ENCODE measurements at regions not wholly inside any gene's neighbourhood (a gene's known extent, or its start where the extent isn't known, plus 50 kb on each side); places are given as distances from the start of the nearest gene placed in this dataset.

DNA sequence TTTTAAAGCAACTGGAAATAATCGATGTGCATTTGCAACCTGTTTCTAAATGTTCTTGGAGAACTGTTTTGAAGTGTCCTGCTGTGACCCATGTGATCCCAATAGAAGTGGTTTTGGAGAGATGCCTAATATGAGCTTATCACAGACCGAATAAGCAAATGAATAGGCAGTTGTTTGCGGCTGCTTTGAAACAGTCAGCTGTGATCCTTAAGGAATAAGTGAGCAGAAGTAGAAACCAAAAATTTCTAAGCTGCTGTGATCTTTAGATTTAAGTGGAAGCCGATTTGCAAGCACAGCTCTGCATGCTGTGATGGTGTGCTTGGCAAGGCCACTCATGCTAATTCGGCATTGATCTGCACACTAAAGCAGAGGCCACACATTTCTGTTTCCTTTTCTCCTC lies 329.5 kb upstream of the DUSP10 start:
- H3K4me1 Mint-ChIP-seq: peaks cover 12% of the 10 kb centered on the region; the same call in 1 of the 2 replicates
- H3K27me3 Mint-ChIP-seq (ENCODE audit: low read depth): no peaks in the 10 kb centered on the region
- ATAC-seq (peak; percentile 76), DNase-seq (ENCODE audit: low spot score) (no peak)
- peaks cover 7% of the 10 kb centered on the region for H3K9me3 Mint-ChIP-seq
- peak overlapping the region; percentile 90 for H3K27ac Mint-ChIP-seq
- TF ChIP-seq, protein P1, sequence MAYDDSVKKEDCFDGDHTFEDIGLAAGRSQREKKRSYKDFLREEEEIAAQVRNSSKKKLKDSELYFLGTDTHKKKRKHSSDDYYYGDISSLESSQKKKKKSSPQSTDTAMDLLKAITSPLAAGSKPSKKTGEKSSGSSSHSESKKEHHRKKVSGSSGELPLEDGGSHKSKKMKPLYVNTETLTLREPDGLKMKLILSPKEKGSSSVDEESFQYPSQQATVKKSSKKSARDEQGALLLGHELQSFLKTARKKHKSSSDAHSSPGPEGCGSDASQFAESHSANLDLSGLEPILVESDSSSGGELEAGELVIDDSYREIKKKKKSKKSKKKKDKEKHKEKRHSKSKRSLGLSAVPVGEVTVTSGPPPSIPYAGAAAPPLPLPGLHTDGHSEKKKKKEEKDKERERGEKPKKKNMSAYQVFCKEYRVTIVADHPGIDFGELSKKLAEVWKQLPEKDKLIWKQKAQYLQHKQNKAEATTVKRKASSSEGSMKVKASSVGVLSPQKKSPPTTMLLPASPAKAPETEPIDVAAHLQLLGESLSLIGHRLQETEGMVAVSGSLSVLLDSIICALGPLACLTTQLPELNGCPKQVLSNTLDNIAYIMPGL (CRISPR knock-in tag; IDR thresholded peaks at IDR 0.05): no peak
- TF ChIP-seq, protein P2, sequence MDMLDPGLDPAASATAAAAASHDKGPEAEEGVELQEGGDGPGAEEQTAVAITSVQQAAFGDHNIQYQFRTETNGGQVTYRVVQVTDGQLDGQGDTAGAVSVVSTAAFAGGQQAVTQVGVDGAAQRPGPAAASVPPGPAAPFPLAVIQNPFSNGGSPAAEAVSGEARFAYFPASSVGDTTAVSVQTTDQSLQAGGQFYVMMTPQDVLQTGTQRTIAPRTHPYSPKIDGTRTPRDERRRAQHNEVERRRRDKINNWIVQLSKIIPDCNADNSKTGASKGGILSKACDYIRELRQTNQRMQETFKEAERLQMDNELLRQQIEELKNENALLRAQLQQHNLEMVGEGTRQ (CRISPR knock-in tag; IDR thresholded peaks at IDR 0.05): 0 out of 2 replicates have a peak, but pooled peaks have one; percentile 7
- CTCF ChIA-PET: interaction anchor here (0.8 to 2.3 kb wide), 3 partner anchors 24 to 384 kb away, joined by 3 to 11 read pairs (median 3); no protein-coding TSS in a partner anchor
- H3K4me3 Mint-ChIP-seq: no peak overlapping the region
- POLR2A ChIA-PET: no interaction called here
- peaks cover 2% of the 10 kb centered on the region; the same call in 1 of the 2 replicates for H3K36me3 Mint-ChIP-seq

DNA sequence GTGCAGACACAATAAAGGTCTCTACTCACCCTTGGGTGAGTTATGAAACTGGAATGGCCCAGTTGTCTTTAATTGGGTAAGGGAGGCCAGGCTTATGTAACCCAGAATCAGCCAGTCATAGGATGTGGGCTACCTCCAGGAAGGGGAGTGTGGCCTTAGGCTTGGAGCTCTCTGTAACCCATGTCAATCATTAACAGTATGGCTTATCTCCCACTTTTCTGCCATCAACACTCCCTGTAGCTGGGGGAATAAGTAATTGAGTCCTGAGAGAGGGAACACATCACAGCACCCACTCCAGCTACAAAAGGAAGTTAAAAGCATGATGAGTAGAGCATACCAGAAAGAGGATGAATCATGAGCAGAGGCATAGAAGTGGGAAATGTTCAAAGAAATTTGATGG lies 327.0 kb upstream of the DUSP10 start:
- Mint-ChIP-seq H3K4me1 (peaks cover 3% of the 10 kb centered on the region; the same call in 1 of the 2 replicates), H3K27ac (no peak overlapping the region), H3K4me3 (no peak overlapping the region), H3K27me3 (ENCODE audit: low read depth) (no peaks in the 10 kb centered on the region), H3K9me3 (peaks cover 29% of the 10 kb centered on the region), H3K36me3 (peaks cover 25% of the 10 kb centered on the region)
- TF ChIP-seq ZNF416 (CRISPR knock-in tag; IDR thresholded peaks at IDR 0.05) (no peak), NFATC4 (CRISPR knock-in tag; IDR thresholded peaks at IDR 0.05) (no peak), TEAD1 (CRISPR knock-in tag; IDR thresholded peaks at IDR 0.05) (no peak), ZNF317 (CRISPR knock-in tag; IDR thresholded peaks at IDR 0.05; ENCODE audit: borderline replicate concordance, low read depth) (no peak), ESRRA (CRISPR knock-in tag; IDR thresholded peaks at IDR 0.05; ENCODE audit: borderline replicate concordance) (no peak), ZNF263 (CRISPR knock-in tag; IDR thresholded peaks at IDR 0.05; ENCODE audit: low read depth) (no peak), ZNF671 (CRISPR knock-in tag; IDR thresholded peaks at IDR 0.05) (no peak), CBFB (CRISPR knock-in tag; IDR thresholded peaks at IDR 0.05; ENCODE audit: low read depth) (no peak), SP1 (CRISPR knock-in tag; conservative IDR thresholded peaks at IDR 0.05) (no peak)
- TF ChIP-seq, protein P3, sequence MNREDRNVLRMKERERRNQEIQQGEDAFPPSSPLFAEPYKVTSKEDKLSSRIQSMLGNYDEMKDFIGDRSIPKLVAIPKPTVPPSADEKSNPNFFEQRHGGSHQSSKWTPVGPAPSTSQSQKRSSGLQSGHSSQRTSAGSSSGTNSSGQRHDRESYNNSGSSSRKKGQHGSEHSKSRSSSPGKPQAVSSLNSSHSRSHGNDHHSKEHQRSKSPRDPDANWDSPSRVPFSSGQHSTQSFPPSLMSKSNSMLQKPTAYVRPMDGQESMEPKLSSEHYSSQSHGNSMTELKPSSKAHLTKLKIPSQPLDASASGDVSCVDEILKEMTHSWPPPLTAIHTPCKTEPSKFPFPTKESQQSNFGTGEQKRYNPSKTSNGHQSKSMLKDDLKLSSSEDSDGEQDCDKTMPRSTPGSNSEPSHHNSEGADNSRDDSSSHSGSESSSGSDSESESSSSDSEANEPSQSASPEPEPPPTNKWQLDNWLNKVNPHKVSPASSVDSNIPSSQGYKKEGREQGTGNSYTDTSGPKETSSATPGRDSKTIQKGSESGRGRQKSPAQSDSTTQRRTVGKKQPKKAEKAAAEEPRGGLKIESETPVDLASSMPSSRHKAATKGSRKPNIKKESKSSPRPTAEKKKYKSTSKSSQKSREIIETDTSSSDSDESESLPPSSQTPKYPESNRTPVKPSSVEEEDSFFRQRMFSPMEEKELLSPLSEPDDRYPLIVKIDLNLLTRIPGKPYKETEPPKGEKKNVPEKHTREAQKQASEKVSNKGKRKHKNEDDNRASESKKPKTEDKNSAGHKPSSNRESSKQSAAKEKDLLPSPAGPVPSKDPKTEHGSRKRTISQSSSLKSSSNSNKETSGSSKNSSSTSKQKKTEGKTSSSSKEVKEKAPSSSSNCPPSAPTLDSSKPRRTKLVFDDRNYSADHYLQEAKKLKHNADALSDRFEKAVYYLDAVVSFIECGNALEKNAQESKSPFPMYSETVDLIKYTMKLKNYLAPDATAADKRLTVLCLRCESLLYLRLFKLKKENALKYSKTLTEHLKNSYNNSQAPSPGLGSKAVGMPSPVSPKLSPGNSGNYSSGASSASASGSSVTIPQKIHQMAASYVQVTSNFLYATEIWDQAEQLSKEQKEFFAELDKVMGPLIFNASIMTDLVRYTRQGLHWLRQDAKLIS (CRISPR knock-in tag; IDR thresholded peaks at IDR 0.05; ENCODE audit: borderline replicate concordance): no peak
- TF ChIP-seq, protein P4, sequence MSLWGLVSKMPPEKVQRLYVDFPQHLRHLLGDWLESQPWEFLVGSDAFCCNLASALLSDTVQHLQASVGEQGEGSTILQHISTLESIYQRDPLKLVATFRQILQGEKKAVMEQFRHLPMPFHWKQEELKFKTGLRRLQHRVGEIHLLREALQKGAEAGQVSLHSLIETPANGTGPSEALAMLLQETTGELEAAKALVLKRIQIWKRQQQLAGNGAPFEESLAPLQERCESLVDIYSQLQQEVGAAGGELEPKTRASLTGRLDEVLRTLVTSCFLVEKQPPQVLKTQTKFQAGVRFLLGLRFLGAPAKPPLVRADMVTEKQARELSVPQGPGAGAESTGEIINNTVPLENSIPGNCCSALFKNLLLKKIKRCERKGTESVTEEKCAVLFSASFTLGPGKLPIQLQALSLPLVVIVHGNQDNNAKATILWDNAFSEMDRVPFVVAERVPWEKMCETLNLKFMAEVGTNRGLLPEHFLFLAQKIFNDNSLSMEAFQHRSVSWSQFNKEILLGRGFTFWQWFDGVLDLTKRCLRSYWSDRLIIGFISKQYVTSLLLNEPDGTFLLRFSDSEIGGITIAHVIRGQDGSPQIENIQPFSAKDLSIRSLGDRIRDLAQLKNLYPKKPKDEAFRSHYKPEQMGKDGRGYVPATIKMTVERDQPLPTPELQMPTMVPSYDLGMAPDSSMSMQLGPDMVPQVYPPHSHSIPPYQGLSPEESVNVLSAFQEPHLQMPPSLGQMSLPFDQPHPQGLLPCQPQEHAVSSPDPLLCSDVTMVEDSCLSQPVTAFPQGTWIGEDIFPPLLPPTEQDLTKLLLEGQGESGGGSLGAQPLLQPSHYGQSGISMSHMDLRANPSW (CRISPR knock-in tag; conservative IDR thresholded peaks at IDR 0.05; ENCODE audit: low read depth): no peak
- TF ChIP-seq, protein P5, sequence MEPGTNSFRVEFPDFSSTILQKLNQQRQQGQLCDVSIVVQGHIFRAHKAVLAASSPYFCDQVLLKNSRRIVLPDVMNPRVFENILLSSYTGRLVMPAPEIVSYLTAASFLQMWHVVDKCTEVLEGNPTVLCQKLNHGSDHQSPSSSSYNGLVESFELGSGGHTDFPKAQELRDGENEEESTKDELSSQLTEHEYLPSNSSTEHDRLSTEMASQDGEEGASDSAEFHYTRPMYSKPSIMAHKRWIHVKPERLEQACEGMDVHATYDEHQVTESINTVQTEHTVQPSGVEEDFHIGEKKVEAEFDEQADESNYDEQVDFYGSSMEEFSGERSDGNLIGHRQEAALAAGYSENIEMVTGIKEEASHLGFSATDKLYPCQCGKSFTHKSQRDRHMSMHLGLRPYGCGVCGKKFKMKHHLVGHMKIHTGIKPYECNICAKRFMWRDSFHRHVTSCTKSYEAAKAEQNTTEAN (CRISPR knock-in tag; IDR thresholded peaks at IDR 0.05): no peak
- TF ChIP-seq, protein P2 (CRISPR knock-in tag; IDR thresholded peaks at IDR 0.05): no peak
- POLR2A ChIA-PET: no interaction called here
- ATAC-seq (no peak), DNase-seq (ENCODE audit: low spot score) (no peak)
- CTCF ChIA-PET: no interaction called here

All from WTC11 (cell line).